GM12878 (cell line): ENCODE measurements at regions not wholly inside any gene's neighbourhood (a gene's known extent, or its start where the extent isn't known, plus 50 kb on each side); places are given as distances from the start of the nearest gene placed in this dataset.

Experiments
- ATAC-seq: fragments of 200-7000 bp; cut with Tn5 transposase; 3 replicates; pipeline ENCODE4 v1.9.1; 2020; ENCODE audit warnings: mild to moderate bottlenecking, moderate library complexity
- BruUV-seq: library from RNA; stranded (reverse); fragments of 400-500 nt; replicated peaks from 2 replicates; lab custom pipeline; 2021; lab: Mats Ljungman, UMichigan
- CTCF ChIA-PET: fragments of 300-600 bp; sonication (Branson Sonifier 250); formaldehyde crosslinking; extraction: SDS; loops from one replicate; lab custom pipeline; 2021; ENCODE audit warnings: inconsistent platforms; lab: Yijun Ruan, JAX
- POLR2A ChIA-PET: fragments of 350-600 bp; formaldehyde crosslinking; extraction: SDS; loops from one replicate; lab custom pipeline; 2021; ENCODE audit warnings: inconsistent platforms; lab: Charles Lee
- RAD21 ChIA-PET: fragments of 300-600 bp; sonication (Branson Sonifier 250); formaldehyde crosslinking; loops from one replicate; lab custom pipeline; 2023; ENCODE audit warnings: antibody characterized with exemption; ENCODE audit not compliant: unreplicated experiment; lab: Charles Lee
- SMC1A ChIA-PET: fragments of 300-600 bp; sonication (Branson Sonifier 250); formaldehyde crosslinking; loops from one replicate; lab custom pipeline; 2023; ENCODE audit not compliant: unreplicated experiment, uncharacterized antibody; lab: Charles Lee
- DNase-seq: peaks from one replicate; pipeline ENCODE4 v3.0.0-alpha.2; 2011; ENCODE audit warnings: low read depth, low spot score
- FAIRE-seq: peaks from 3 replicates; lab custom pipeline; 2011; peaks lifted over from hg19 to GRCh38; lab: Jason Lieb, UNC
- H2AFZ ChIP-seq: 2 replicates; pipeline ENCODE4 v1.6.0; 2011; ENCODE audit warnings: low read depth, low read length, control low read depth; ENCODE audit not compliant: control insufficient read depth
- H3K27ac ChIP-seq: 2 replicates; pipeline ENCODE4 v1.5.1; 2011; ENCODE audit warnings: control low read depth; ENCODE audit not compliant: control insufficient read depth, insufficient read depth
- H3K27me3 ChIP-seq, 2 experiments: replicated peaks in 1 of 2; 2 replicates each; pipeline versions ENCODE4 v1.6.0 to v1.6.1; 2011; ENCODE audit warnings: low read length in 1 of 2; ENCODE audit not compliant: control insufficient read depth in 2 of 2, insufficient read depth in 2 of 2
- H3K36me3 ChIP-seq, 2 experiments: 2 replicates each; pipeline ENCODE4 v1.5.1; 2011; ENCODE audit warnings: low read length in 1 of 2; ENCODE audit not compliant: control insufficient read depth in 2 of 2, insufficient read depth in 2 of 2
- H3K4me1 ChIP-seq: 2 replicates; pipeline ENCODE4 v1.6.1; 2011; ENCODE audit warnings: mild to moderate bottlenecking, low read length, moderate library complexity, mixed read lengths; ENCODE audit not compliant: control insufficient read depth, insufficient read depth
- H3K4me2 ChIP-seq: 2 replicates; pipeline ENCODE4 v1.6.0; 2011; ENCODE audit warnings: control low read depth; ENCODE audit not compliant: control insufficient read depth, insufficient read depth
- H3K4me3 ChIP-seq: fragments of 200-600 bp; sonication (generic); 2 replicates; pipeline ENCODE4 v1.5.1; 2016
- H3K79me2 ChIP-seq: 2 replicates; pipeline ENCODE4 v1.6.0; 2011; ENCODE audit warnings: low read length; ENCODE audit not compliant: control insufficient read depth, insufficient read depth
- H3K9ac ChIP-seq: 2 replicates; pipeline ENCODE4 v1.8.0; 2011; ENCODE audit warnings: low read length, control low read depth, mixed read lengths; ENCODE audit not compliant: control insufficient read depth, insufficient read depth
- H3K9me3 ChIP-seq: replicated peaks from 3 replicates; pipeline ENCODE4 v1.5.1; 2011; ENCODE audit warnings: mild to moderate bottlenecking, low read length; ENCODE audit not compliant: control insufficient read depth, insufficient read depth
- H4K20me1 ChIP-seq: 2 replicates; pipeline ENCODE4 v1.6.0; 2011; ENCODE audit not compliant: control insufficient read depth, insufficient read depth
- BCL3 ChIP-seq: IDR thresholded peaks from 2 replicates; pipeline ENCODE4 v1.6.1; 2011; ENCODE audit warnings: borderline replicate concordance, low read depth, mild to moderate bottlenecking, moderate library complexity, low read length; ENCODE audit not compliant: insufficient read depth, poor library complexity, severe bottlenecking
- CBX5 ChIP-seq: sonication (generic); IDR thresholded peaks from 2 replicates; pipeline ENCODE4 v1.6.1; 2016; ENCODE audit warnings: low read depth, moderate library complexity, mild to moderate bottlenecking, inconsistent platforms
- CHD1 ChIP-seq: IDR thresholded peaks from 2 replicates; pipeline ENCODE4 v1.6.1; 2012; ENCODE audit warnings: low read depth, low read length, improper control_type of control experiment
- CREB1 ChIP-seq: IDR thresholded peaks from 2 replicates; pipeline ENCODE4 v1.6.1; 2012; ENCODE audit warnings: low read depth, mild to moderate bottlenecking, inconsistent platforms
- EED ChIP-seq: sonication (generic); IDR thresholded peaks from 2 replicates; pipeline ENCODE4 v1.6.1; 2016; ENCODE audit warnings: antibody characterized with exemption, low read depth
- ETV6 ChIP-seq, 2 experiments: fragments of 450-650 bp in 1 of 2; IDR thresholded peaks in 1 of 2; conservative IDR thresholded peaks in 1 of 2; 2 replicates each; pipeline ENCODE4 v1.6.1; 2014; ENCODE audit warnings: antibody characterized with exemption in 1 of 2, borderline replicate concordance in 1 of 2, low read depth in 1 of 2, mild to moderate bottlenecking in 1 of 2, moderate library complexity in 1 of 2
- MYC ChIP-seq: IDR thresholded peaks from 2 replicates; pipeline ENCODE4 v1.6.1; 2011; ENCODE audit warnings: mild to moderate bottlenecking, low read length, moderate library complexity, inconsistent platforms; ENCODE audit not compliant: insufficient read depth, insufficient replicate concordance, insufficient read length, severe bottlenecking
- PAX5 ChIP-seq: IDR thresholded peaks from 2 replicates; pipeline ENCODE4 v1.6.1; 2011; ENCODE audit warnings: low read depth, low read length, borderline replicate concordance
- PAX8 ChIP-seq: fragments of 450-650 bp; IDR thresholded peaks from 2 replicates; pipeline ENCODE4 v1.6.1; 2017; ENCODE audit warnings: mild to moderate bottlenecking, moderate library complexity
- PRDM15 ChIP-seq: fragments of 450-650 bp; formaldehyde crosslinking; IDR thresholded peaks from 2 replicates; pipeline ENCODE4 v1.4.0; 2020; ENCODE audit warnings: mild to moderate bottlenecking, moderate library complexity
- RAD21 ChIP-seq: IDR thresholded peaks from 2 replicates; pipeline ENCODE4 v1.6.1; 2011; ENCODE audit warnings: mild to moderate bottlenecking, low read depth, low read length, moderate library complexity; ENCODE audit not compliant: insufficient read depth
- RFX5 ChIP-seq: IDR thresholded peaks from 2 replicates; pipeline ENCODE4 v1.6.1; 2011; ENCODE audit warnings: low read depth, low read length, improper control_type of control experiment
- TBL1XR1 ChIP-seq: IDR thresholded peaks from 2 replicates; pipeline ENCODE4 v1.6.1; 2012; ENCODE audit warnings: low read depth, low read length, improper control_type of control experiment
- TCF12 ChIP-seq: IDR thresholded peaks from 2 replicates; pipeline ENCODE4 v1.6.1; 2011; ENCODE audit warnings: low read depth, mild to moderate bottlenecking, low read length
- TCF3 ChIP-seq: IDR thresholded peaks from 2 replicates; pipeline ENCODE4 v1.6.1; 2012; ENCODE audit warnings: low read depth, mild to moderate bottlenecking, low read length, borderline replicate concordance; ENCODE audit not compliant: insufficient read depth
- ZNF207 ChIP-seq: fragments of 450-650 bp; IDR thresholded peaks from 2 replicates; pipeline ENCODE4 v1.6.1; 2014; ENCODE audit warnings: antibody characterized with exemption, mild to moderate bottlenecking, borderline replicate concordance
- WGBS: methylation state at CpG from one replicate; pipeline ENCODE4 v1.1.6; 2016; ENCODE audit warnings: low lambda C conversion rate; ENCODE audit not compliant: insufficient replicate concordance, insufficient coverage; ENCODE audit errors: missing lambda C conversion rate; 5-methylcytosine and 5-hydroxymethylcytosine counted together
- in situ Hi-C: fragments of 300-500 bp; cut with MboI; formaldehyde crosslinking; loops from 9 replicates; pipeline ENCODE4 v1.14.3; 2018; ENCODE audit warnings: mixed read lengths
- intact Hi-C: fragments of 100-400 bp; cut with micrococcal nuclease; formaldehyde crosslinking; loops from one replicate; pipeline ENCODE4 v1.14.2; 2022; ENCODE audit not compliant: unreplicated experiment

DNA sequence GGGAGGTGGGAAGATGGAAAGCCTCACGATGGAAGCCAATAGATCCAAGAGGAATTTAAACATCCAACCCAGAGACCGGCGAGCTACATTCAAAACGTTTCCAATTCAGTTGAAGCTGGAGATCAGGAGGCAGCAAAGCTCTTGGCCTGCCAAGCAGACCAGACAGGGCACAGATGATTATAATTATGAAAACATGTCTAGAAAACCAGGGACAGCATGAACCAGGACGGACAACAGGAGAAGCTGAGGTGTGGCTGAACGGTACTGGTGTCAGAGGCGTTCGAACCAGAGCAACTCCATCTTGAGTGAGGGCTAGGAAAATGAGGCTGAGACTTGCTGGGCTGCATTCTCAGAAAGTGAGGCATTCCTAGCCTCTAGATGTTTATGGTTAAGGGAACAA lies 102.2 kb upstream of the CCDC150 start:
- TF ChIP-seq RAD21 (no peak), BCL3 (no peak), RFX5 (no peak), TBL1XR1 (no peak), CBX5 (no peak), PAX8 (no peak), MYC (no peak), ETV6 (conservative IDR thresholded peaks at IDR 0.05 in 1 of 2, IDR thresholded peaks at IDR 0.05 in 1 of 2; ENCODE audit: borderline replicate concordance in 1 of 2, low read depth in 1 of 2) (no peak), PRDM15 (no peak), EED (no peak), PAX5 (no peak), TCF12 (no peak), TCF3 (no peak), CHD1 (no peak), ZNF207 (no peak), CREB1 (no peak)
- TF ChIP-seq, all 136 proteins: peak for 0
- no peak overlapping the region for H3K4me3 ChIP-seq
- ATAC-seq = no peak
- H3K9me3 ChIP-seq = no peaks in the 10 kb centered on the region
- H3K36me3 ChIP-seq = no peaks in the 10 kb centered on the region
- no peak overlapping the region for H3K27ac ChIP-seq
- 38% methylated on average over 8 of the region's 8 CpGs for WGBS
- ChIA-PET SMC1A (interaction anchor here (1.2 kb wide), 1 partner anchor 21 kb away, joined by 3 read pairs; no protein-coding TSS in a partner anchor), POLR2A (no interaction called here), CTCF (no interaction called here), RAD21 (no interaction called here)
- no peaks in the 10 kb centered on the region for H4K20me1 ChIP-seq
- in situ Hi-C loops (no loop called here), intact Hi-C loops (no loop called here)
- no peak overlapping the region for H2AFZ ChIP-seq
- peaks cover 0 to 2% of the 10 kb centered on the region in 2 experiments; a peak in 1 of 4 replicates for H3K27me3 ChIP-seq
- H3K4me2 ChIP-seq = no peak overlapping the region
- FAIRE-seq = no peak
- H3K9ac ChIP-seq = no peak overlapping the region
- H3K4me1 ChIP-seq = 0 out of 2 replicates have a peak, but pooled peaks cover 3% of the 10 kb centered on the region
- no peak for DNase-seq
- H3K79me2 ChIP-seq = no peaks in the 10 kb centered on the region
- no TSS peak for BruUV-seq
